HG03108 (cell line): ENCODE measurements at regions not wholly inside any gene's neighbourhood (a gene's known extent, or its start where the extent isn't known, plus 50 kb on each side); places are given as distances from the start of the nearest gene placed in this dataset.
"Not testable (repeated sequence)": the region's sequence is repeated elsewhere in the genome, so short reads cannot be mapped to it uniquely, and the experiment has no call there.

ENCODE experiments used
- ATAC-seq: cut with Tn5 transposase; IDR thresholded peaks from one replicate; pipeline ENCODE4 v1.9.1; 2021; ENCODE audit warnings: moderate library complexity; ENCODE audit not compliant: unreplicated experiment

DNA sequence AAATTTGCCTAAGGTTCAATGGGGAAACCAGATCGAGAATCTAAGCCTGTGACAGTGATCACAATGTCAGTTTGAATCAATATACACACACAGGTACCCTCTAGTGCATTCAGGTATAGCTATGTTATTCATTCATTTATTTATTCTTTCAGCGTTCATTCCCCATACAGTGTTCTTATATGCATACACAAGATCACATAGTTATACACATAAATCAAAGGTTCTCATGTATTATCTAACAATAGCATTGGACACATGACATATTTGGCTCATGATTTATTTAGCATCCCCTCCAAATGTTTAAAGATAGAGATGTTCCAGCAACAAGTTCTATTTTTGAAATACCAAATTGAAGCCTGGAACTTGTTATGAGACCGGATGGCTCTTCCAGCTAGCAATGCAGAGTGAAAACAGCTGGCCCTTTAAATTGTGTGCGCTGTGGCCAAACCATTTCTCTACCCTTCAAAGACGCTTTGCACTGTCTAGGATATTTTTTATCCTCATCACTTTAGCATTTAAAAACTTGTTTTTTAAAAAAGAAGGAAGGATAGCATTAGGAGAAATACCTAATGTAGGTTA, 131.0 kb downstream of the ATXN3L start:
- no peak for ATAC-seq

DNA sequence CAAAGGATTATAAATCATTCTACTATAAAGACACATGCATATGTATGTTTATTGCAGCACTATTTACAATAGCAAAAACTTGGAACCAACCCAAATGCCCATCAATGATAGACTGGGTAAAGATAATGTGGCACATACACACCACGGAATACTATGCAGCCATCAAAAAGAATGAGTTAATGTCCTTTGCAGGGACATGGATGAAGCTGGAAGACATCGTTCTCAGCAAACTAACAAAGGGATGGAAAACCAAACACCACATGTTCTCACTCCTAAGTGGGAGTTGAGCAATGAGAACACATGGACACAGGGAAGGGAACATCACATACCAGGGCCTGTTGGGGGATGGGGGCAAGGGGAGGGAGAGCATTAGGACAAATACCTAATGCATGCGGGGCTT, 133.2 kb downstream of the ATXN3L start:
- ATAC-seq: not testable (repeated sequence)

- no peak for ATAC-seq
Measured at GRCh38 chrX:13180807-13181206, 136.4 kb upstream of the FAM9C start.

DNA sequence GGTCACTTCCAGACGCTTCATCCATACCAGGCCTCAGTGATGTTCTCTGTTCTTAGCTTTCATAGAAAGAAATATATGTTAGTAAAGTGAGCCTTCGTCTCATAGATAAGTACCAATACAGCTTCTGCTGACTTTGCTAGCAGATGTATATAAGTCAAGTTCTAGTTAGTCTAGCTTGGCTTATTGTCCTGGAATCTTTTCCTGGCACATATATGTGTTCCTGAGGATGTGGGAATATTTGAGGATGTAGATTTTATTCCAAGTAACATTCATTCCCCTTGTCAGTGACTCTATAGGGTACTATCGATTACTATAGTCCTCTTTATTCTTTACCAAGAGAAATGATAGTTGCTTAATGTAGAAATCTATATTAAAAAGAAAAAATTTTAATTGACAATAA, 135.2 kb upstream of the FAM9C start:
- no peak for ATAC-seq

DNA sequence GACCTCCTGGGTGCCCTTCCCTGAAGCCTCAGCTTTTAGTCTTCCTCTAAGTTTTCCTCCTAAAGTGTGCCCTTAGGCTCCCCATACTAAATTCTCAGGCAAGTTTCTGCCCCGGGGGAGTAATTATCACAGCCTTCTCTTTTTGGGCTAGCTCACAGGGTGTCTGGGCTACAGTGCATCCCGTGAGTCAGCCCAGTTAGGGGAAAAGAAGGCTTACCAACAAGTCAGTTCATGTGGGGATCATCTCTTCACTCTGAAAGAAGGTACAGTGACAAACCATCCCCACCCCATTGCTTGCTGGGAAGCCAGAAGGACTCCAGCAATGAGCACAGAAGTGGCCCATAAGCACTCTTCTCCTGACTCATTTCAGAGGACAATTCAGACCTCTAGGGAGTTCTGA, 134.7 kb upstream of the FAM9C start:
- ATAC-seq: no peak

- no peak for ATAC-seq
Measured at GRCh38 chrX:13177921-13178566, 133.6 kb upstream of the FAM9C start.

GRCh38 chrX:13175056-13175455, 130.6 kb upstream of the FAM9C start:
- ATAC-seq: no peak

- ATAC-seq: no peak
Measured at GRCh38 chrX:13170966-13171558, 126.6 kb upstream of the FAM9C start.

- no peak for ATAC-seq
Measured at GRCh38 chrX:13169684-13170083, 125.3 kb upstream of the FAM9C start.

DNA sequence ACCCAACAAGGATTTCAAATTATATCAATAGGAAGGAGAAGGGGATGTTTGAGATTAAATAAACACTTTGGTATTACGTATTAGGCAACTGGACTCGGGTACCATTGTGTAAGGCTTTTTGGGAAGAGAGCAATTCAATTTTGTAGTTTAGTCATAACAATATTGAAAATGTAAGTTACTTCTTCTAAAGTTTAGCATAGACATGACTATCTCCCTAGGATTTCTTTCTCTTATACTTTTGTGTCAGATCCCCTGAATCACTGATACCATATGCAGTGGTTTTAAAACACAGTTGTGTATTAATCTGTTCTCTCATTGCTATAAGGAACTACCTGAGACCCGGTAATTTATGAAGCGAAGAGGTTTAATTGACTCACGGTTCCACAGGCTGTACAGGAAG, 123.8 kb upstream of the FAM9C start:
- ATAC-seq: no peak

DNA sequence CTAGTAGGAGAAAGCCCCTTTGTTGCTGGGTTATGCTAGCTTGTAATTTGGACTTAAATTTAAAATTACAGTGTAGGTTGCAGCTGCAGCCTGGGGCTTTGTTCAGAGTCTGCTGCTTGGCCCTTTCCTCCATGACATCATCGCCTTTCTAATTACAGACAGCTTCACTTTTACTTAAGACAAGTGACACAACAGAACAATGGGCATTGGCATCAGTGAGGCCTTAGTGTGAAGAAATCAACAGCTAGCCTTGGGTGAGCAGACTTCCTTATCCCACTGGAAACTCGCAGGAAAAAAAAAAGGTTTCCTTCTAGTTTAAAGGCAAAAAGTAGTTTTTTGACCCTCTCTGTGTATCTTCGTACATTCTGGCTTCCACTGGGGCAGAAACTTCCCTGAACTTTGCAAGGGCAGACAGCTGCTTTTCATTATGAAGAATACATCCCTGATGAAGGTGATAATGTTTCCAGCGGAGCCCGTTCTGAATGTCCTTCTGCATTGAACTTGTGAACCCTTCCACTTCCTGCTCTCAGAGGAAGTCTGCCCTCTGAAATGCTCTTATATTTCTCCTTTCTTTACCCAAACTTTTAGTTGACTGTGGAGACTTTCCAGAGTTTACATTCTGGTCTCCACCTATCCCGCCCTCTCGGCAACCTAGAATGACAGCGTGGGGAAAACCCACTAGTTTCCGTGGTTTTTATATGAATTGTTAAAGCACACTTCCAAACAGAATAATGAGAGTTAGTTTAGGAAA, 123.2 kb upstream of the FAM9C start:
- no peak for ATAC-seq

DNA sequence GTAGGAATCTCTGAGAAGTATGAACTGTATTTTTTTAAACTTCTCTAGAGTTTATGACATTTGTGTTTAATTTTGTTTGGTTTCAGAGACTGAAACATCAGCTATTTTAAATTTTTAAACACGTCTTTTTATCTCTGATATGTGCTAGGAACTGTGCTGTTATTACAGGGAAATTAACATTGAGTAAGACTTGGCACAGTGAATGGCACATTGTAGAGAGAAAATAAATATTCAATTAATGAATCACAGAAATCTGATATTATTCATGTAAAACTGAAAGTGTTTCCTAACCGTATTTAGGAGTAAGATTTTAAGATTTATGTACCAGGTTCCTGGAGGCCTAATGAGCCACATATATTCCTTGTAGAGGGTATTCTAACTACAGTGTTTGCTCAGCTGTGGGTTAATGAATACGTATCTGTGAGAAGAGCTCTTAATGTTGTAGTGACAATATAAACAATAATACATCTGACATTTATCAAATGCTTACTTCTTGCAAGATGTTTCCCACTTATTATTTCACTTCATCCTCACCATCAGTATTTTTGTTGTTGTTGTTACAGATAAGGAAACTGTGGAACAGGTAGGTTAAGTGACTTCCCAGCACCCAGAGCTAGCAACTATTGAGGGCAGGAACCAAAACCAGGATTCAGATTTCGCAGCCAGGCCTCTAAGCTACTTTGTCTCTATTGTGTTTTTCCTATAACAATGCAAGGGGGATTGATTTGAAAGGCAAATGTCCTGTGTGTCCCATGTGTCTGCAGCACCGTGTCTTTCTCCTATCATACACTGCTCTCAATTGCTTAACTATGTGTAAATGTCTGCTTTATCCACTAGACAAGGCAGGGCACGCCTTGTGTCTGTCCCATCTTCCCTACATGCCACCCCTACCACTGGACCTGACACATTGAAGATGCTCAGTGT, 121.1 kb upstream of the FAM9C start:
- no peak for ATAC-seq

GRCh38 chrX:13164611-13165010, 120.2 kb upstream of the FAM9C start:
- no peak for ATAC-seq

DNA sequence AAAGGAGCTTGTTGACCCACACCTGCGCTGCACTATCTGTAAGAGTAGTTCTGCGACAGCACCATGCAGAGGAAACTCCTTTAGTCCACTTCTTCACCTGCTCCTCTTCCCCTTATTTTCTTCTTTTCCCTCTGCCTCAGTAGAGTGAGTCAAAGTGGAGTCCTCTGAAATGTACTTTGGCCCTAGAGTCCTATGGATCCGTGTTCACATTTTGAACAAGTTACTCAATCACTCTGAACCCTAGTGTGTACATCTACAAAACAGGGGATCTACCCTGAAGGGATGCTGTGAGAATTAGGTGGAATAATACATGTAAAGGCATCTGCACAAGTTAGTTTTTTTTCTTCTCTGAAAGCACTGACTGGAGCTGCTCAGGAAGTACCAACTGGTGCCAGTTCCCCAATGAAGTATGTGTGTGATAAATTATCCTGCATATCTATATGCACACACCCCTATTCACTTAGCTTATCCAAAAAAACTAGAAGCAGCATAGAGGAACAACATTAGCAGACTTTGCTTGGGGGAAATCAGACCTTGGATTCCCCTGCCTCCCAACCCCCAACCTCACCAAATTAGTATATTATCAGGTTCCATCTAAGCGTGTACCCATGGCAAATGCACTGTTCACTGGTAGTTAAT, 118.5 kb upstream of the FAM9C start:
- no peak for ATAC-seq

DNA sequence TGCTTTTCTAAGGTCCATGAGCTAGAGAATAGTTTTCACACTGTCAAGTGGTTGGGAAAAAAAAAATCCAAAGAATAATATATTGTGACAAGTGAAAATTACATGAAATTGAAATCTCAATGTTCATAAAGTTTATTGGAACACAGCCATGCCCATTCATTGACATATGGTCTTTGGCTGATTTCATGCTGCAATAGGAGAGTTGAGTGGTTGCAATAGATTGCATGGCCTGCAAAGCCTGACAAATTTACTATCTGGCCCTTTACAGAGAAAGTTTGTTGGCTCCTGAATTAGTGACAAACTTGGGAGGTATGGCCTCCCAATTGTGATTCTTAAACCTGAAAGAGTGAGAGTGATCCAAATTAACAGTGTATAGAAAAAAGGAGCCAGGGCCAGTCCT, 115.5 kb upstream of the FAM9C start:
- no peak for ATAC-seq

GRCh38 chrX:13158911-13159310, 114.5 kb upstream of the FAM9C start:
- no peak for ATAC-seq

- not testable (repeated sequence) for ATAC-seq
Measured at GRCh38 chrX:13155550-13155949, 111.1 kb upstream of the FAM9C start.

- no peak for ATAC-seq
Measured at GRCh38 chrX:13153796-13154195, 109.4 kb upstream of the FAM9C start.

GRCh38 chrX:13152518-13153185, 108.2 kb upstream of the FAM9C start:
- ATAC-seq: no peak
